ENCODE measurements at regions not wholly inside any gene's neighbourhood (a gene's known extent, or its start where the extent isn't known, plus 50 kb on each side); places are given as distances from the start of the nearest gene placed in this dataset.

GRCh38 chr15:95536638-95537037, 793.9 kb upstream of the NR2F2 start:
- no peak for DNase-seq

GRCh38 chr15:95538693-95539092, 791.8 kb upstream of the NR2F2 start:
- no peak for DNase-seq

DNA sequence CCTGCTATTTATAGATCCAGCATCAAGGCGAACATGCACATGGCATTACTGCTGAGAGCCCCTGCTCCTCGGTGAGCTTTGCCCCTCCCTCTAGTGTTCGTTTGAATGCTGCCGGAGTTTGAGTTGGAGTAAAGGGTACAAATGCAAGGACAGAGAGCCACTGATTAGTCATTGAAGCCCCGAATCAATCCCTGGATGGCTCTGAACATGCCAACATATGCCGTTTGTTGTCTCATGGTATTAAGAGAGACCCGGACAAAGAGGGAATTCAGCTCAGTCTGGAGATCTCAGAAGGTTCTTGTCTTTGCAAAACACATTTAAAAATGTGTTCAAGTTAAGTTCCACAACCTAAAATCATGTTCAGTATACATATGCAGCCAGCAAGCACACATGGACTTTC, 789.2 kb upstream of the NR2F2 start:
- no peak for DNase-seq

GRCh38 chr15:95549168-95549738, 781.2 kb upstream of the NR2F2 start:
- DNase-seq, result no peak

DNA sequence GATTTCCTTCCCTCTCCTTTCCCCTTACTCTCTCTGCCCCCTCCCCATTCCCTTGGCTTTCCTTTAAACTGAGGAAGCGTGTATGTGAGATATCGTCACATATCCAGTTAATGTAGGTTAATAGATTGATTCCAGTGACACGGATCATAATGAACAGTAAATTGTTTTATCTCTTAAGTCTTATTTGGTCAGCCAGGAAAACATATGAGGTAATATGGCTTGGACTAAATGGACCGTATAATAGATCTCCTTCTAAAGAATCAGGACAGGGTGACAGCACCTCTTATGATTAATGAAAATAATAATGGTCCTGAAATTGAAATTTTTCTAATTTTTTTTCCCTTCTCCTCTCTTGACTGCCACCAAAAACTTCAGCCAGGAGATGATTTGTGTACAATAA, 779.8 kb upstream of the NR2F2 start:
- DNase-seq, result no peak

- DNase-seq, result no peak
Observed at GRCh38 chr15:95556225-95556624, 774.3 kb upstream of the NR2F2 start.

DNA sequence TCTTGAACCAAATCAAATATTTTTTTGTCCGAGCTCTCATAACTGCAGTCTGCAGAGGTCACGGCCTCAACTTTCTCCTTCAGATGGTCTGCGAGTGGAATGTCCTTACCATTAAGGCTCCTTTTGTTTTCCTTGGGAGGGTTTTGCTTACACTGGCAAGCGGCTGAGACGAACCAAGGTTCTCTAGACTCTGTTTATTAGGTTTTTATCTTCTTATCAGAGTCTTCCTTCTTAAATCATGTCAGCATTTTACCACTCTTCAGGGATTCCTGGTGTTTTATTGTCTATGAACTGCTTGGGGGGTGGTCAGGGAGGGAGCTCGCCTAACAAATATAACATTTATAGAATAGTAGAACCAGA, 773.7 kb upstream of the NR2F2 start:
- no peak for DNase-seq

- DNase-seq, result no peak
Observed at GRCh38 chr15:95557226-95558046, 773.1 kb upstream of the NR2F2 start.

DNA sequence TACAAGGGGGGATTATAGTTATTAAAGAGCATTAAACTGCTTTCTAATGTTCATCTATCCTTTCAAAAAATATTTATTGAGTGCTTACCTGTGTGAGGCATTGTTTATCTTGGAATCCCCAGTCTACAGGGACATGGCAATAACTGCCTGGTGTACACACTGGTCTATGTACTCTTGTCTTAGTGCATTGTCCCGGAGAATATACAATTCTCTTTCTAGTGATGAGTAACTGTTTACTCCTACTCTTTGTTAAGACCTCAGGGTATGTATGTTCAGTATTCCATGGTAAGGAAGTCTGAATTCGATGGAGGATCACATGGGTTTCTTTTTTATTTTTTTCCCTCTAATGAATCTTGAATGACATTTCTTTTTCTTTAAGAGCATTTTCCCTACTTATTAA, 772.4 kb upstream of the NR2F2 start:
- DNase-seq, result no peak

- DNase-seq, result no peak
Observed at GRCh38 chr15:95558916-95559315, 771.6 kb upstream of the NR2F2 start.

DNA sequence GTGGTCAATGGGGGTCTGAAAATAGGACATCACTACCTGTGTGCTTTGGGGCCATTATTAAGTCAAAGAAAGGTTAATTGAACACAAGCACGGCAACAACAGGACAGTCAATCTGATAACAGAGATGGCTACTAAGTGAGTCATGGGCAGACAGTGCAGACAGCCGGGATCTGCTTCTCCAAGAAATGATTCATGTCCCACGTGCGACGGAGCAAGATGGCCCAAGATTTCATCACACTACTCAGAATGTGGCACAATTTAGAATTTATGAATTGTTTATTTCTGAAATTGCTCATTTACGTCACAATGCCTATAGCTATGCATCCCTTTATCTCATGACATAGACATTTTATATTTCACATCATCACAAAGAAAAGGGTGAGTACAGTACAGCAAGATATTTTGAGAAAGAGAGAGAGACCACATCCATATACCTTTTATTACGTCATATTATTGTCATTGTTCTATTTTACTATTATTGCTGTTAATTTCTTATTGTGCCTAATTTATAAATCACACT, 770.6 kb upstream of the NR2F2 start:
- no peak for DNase-seq

GRCh38 chr15:95561463-95561862, 769.0 kb upstream of the NR2F2 start:
- DNase-seq, result no peak

DNA sequence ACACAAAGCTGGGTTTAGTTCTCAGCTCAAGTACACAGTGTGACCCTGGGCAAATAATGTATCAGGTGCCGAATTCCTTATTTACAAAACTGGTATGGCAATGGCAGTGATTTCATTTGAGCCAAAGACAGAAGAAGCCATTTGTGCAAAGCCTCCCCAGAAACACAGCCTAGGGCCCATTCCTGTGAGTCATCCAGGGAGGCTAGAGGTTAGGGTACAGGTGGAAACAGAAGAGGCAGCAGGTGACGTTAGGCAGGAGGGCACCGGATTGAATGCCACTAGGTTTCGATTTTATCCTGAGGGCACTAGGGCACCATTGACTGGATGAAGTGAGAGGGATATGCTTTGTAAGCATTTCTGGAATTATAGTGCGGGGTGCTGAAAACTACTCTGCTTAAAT, 766.9 kb upstream of the NR2F2 start:
- DNase-seq, result no peak

DNA sequence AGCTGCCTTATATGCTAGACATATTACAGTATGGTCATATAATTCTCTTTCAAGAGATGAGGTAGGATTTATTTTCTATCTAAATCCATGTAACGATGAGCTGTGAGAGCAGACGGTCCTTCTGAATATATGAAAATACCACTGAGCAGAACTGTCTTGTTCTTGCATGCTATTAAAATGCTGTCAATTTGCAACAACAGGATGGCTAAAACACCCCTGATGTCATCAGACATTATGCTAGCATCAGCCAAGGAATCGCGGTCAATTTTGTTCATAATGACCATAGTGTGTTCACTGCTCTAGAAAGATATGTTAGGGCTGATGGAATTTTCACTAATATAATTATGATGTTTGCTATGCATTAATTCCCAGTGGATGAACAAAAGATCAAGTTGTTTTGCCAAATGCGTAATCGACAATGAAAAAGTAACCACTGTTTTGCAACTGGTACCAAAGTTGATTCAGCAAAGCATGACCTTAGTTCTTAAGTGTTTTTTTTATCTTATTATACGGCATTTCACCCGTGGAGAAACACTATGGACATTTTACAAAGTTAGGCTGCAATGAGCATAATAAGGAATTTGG, 765.4 kb upstream of the NR2F2 start:
- no peak for DNase-seq

DNA sequence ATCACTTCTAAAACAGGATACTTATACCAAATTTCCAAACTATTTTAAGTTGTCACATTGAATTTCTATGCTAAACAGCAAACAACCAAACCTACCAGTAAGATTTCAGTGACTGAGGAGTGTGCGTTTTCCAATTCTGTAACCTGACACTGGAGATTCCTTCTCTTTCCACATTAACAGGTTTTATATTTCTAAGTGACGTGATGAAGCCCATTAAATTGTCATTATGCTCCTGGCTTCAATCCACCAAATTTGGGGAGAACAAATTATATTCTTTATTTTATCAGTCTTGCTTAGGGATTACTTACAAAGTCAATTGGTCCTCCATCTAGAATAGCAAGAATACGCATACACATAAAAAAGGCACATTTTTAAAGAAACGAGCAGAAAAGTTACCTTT, 764.8 kb upstream of the NR2F2 start:
- no peak for DNase-seq

- DNase-seq, result no peak
Observed at GRCh38 chr15:95567686-95568085, 762.8 kb upstream of the NR2F2 start.

DNA sequence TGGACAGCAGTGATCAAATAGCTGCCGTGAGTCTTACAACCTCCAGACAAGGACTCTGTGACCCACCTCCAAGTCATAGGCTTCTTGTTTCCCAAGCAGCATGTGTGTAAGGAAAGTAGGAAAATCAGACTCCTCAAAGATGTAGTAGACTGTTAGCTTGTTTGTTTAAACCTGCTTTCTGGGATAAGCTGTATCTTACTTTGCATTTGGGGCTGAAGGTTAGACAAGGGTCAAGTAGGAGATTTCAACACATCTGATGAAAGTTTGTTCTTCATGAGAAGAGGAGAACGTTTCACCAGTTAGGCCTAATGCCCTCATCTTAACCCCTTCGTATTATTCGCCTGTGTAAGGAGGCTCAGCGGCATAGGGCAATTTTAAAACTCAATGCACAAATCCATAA, 756.4 kb upstream of the NR2F2 start:
- DNase-seq, result no peak

- DNase-seq, result no peak
Observed at GRCh38 chr15:95577927-95578326, 752.6 kb upstream of the NR2F2 start.

- no peak for DNase-seq
Observed at GRCh38 chr15:95580121-95580520, 750.4 kb upstream of the NR2F2 start.

DNA sequence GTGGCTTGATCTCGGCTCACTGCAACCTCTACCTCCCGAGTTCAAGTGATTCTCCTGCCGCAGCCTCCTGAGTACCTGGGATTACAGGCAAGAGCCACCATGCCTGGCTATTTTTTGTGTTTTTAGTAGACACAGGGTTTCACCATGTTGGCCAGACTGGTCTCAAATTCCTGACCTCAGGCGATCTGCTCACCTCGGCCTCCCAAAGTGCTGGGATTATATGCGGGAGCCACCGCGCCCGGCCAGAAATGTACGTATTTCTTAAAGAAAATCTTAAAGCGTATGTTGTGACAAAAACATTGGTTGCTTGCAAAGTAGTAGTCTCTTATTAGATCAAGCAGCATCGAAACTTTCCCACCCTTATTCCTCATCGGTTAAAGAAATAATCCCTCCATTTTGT, 748.9 kb upstream of the NR2F2 start:
- no peak for DNase-seq

- DNase-seq, result no peak
Observed at GRCh38 chr15:95584088-95584487, 746.4 kb upstream of the NR2F2 start.

DNA sequence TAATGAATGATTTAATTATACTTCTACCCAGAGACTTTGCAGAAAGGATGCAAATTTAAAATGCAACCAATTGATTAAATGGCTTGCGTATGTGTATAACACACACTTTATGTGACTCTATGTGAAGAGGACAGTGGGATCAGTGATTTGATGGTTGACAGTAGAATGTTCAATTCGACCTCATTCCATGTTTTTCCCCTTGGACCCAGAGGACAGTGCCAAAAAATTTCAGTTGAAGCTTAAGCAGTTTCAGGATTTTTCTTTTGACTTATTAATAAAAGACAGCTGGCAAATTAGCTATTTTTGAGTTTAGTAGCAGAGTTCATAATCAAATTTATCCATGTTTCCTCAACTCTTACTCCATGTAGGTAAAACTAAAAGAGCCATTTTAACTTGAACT, 742.4 kb upstream of the NR2F2 start:
- DNase-seq, result no peak

GRCh38 chr15:95590533-95591044, 739.9 kb upstream of the NR2F2 start:
- no peak for DNase-seq

DNA sequence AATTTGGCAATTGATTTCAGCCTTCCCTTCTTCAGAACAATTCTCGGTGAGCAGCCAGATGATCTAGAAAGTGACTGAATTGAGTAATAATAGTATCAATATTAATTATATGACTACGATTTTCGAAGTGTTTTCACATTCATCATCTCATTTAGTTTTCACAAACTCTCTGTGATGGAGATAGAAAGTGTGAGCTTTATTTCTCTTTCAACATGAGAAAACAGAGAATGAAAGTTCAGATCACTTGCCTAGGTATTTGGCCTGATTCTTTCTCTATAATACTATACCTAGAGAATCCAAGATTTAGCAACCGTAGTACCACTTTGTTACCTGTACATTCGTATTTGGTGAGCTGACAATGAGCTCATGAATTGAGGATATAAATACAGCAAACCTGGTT, 739.2 kb upstream of the NR2F2 start:
- no peak for DNase-seq
